OCI-LY1 (cell line): ENCODE measurements at regions not wholly inside any gene's neighbourhood (a gene's known extent, or its start where the extent isn't known, plus 50 kb on each side); places are given as distances from the start of the nearest gene placed in this dataset.

Experiments
- H2AFZ ChIP-seq: fragments of 200-600 bp; sonication (generic), shearing (Covaris generic); 2 replicates; pipeline ENCODE4 v1.6.0; 2014; ENCODE audit warnings: antibody characterized with exemption, mild to moderate bottlenecking, low read length
- H3F3A ChIP-seq: fragments of 200-600 bp; sonication (generic), shearing (Covaris generic); 2 replicates; pipeline ENCODE4 v1.6.0; 2014; ENCODE audit warnings: mild to moderate bottlenecking, antibody characterized with exemption, low read length, moderate library complexity; ENCODE audit not compliant: insufficient read depth
- H3K27ac ChIP-seq: fragments of 200-600 bp; sonication (generic); 2 replicates; pipeline ENCODE4 v1.5.1; 2014; ENCODE audit warnings: low read length, mixed run types, mild to moderate bottlenecking, low read depth; ENCODE audit not compliant: poor library complexity, severe bottlenecking
- H3K27me3 ChIP-seq: fragments of 200-600 bp; sonication (generic); 2 replicates; pipeline ENCODE4 v1.6.0; 2014; ENCODE audit warnings: antibody characterized with exemption, mild to moderate bottlenecking, low read length, moderate library complexity; ENCODE audit not compliant: insufficient read depth
- H3K36me3 ChIP-seq: fragments of 200-600 bp; sonication (generic); 2 replicates; pipeline ENCODE4 v1.6.1; 2014; ENCODE audit warnings: mild to moderate bottlenecking, antibody characterized with exemption, low read length, moderate library complexity, mixed read lengths; ENCODE audit not compliant: insufficient read depth
- H3K4me1 ChIP-seq: fragments of 200-600 bp; sonication (generic); 2 replicates; pipeline ENCODE4 v1.5.1; 2014; ENCODE audit warnings: mild to moderate bottlenecking, low read length, moderate library complexity; ENCODE audit not compliant: insufficient read depth, severe bottlenecking
- H3K4me2 ChIP-seq: fragments of 200-600 bp; sonication (generic), shearing (Covaris generic); 2 replicates; pipeline ENCODE4 v1.6.1; 2014; ENCODE audit warnings: low read length
- H3K4me3 ChIP-seq: fragments of 200-600 bp; sonication (generic); 2 replicates; pipeline ENCODE4 v1.5.1; 2014; ENCODE audit warnings: low read length, low read depth, mild to moderate bottlenecking, mixed read lengths; ENCODE audit not compliant: poor library complexity, severe bottlenecking
- H3K79me2 ChIP-seq: fragments of 200-600 bp; shearing (Covaris generic); 2 replicates; pipeline ENCODE4 v1.6.1; 2016; ENCODE audit warnings: mixed run types, low read length, mixed read lengths; ENCODE audit not compliant: insufficient read depth
- H3K9ac ChIP-seq: fragments of 200-600 bp; sonication (generic), shearing (Covaris generic); 2 replicates; pipeline ENCODE4 v1.6.1; 2014; ENCODE audit warnings: mild to moderate bottlenecking, low read length, mixed read lengths
- H3K9me2 ChIP-seq: fragments of 200-600 bp; sonication (generic), shearing (Covaris generic); 2 replicates; pipeline ENCODE4 v1.6.1; 2014; ENCODE audit warnings: low read depth, mild to moderate bottlenecking, low read length, mixed read lengths
- H3K9me3 ChIP-seq: fragments of 200-600 bp; shearing (Covaris generic); 2 replicates; pipeline ENCODE4 v1.6.1; 2014; ENCODE audit warnings: low read length, mixed read lengths
- H4K20me1 ChIP-seq: fragments of 200-600 bp; sonication (generic), shearing (Covaris generic); 2 replicates; pipeline ENCODE4 v1.6.0; 2016; ENCODE audit warnings: mild to moderate bottlenecking, low read length; ENCODE audit not compliant: insufficient read depth
- EZH2 ChIP-seq: fragments of 200-600 bp; sonication (generic), shearing (Covaris generic); IDR thresholded peaks from 2 replicates; pipeline ENCODE4 v1.8.0; 2017; ENCODE audit warnings: borderline replicate concordance, mixed run types, mild to moderate bottlenecking, antibody characterized with exemption, low read length, moderate library complexity, mixed read lengths
- TF ChIP-seq, protein P1 (sequence below): fragments of 200-600 bp; sonication (generic), shearing (Covaris generic); IDR thresholded peaks from 2 replicates; pipeline ENCODE4 v1.5.1; 2017; ENCODE audit warnings: mild to moderate bottlenecking, antibody characterized with exemption, low read length, moderate library complexity, mixed read lengths

- Histone ChIP-seq H3K79me2 (no peaks in the 10 kb centered on the region), H3K4me1 (no peaks in the 10 kb centered on the region), H3K4me2 (no peak overlapping the region), H3K27me3 (no peaks in the 10 kb centered on the region), H3K27ac (no peak overlapping the region), H4K20me1 (no peaks in the 10 kb centered on the region), H3K9ac (no peak overlapping the region), H3K9me2 (no peaks in the 10 kb centered on the region), H3K4me3 (no peak overlapping the region), H2AFZ (no peak overlapping the region), H3K36me3 (no peaks in the 10 kb centered on the region), H3K9me3 (no peaks in the 10 kb centered on the region), H3F3A (no peaks in the 10 kb centered on the region)
- TF ChIP-seq EZH2: no peak
Observed at GRCh38 chr3:186466391-186466974, 77.7 kb downstream of the CRYGS start.

DNA sequence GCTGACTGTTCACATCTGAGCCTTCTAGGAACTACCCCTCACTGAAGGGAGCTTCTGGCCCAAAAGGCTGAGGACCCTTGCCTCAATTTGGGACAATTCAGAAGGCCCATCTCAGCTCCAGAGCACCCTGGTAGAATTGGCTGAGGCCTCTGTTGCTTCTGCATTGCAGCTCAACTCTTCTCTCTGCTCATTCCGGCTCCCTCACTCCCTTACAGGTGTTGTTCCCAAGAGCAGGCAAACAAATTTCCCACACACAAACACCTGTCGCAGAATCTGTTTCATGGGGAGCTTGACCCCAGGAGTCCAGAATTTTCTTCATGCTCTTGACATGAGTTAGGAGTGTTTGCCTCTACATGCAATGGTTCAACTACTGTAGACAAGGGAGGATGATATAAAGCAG lies 78.7 kb downstream of the CRYGS start:
- H3K79me2 ChIP-seq: no peaks in the 10 kb centered on the region
- H3K4me3 ChIP-seq: no peak overlapping the region
- H3K9me3 ChIP-seq: no peaks in the 10 kb centered on the region
- H3K4me2 ChIP-seq: no peak overlapping the region
- no peaks in the 10 kb centered on the region for H3K4me1 ChIP-seq
- no peak overlapping the region for H2AFZ ChIP-seq
- H3F3A ChIP-seq: no peaks in the 10 kb centered on the region
- no peak overlapping the region for H3K9ac ChIP-seq
- TF ChIP-seq, protein P1, sequence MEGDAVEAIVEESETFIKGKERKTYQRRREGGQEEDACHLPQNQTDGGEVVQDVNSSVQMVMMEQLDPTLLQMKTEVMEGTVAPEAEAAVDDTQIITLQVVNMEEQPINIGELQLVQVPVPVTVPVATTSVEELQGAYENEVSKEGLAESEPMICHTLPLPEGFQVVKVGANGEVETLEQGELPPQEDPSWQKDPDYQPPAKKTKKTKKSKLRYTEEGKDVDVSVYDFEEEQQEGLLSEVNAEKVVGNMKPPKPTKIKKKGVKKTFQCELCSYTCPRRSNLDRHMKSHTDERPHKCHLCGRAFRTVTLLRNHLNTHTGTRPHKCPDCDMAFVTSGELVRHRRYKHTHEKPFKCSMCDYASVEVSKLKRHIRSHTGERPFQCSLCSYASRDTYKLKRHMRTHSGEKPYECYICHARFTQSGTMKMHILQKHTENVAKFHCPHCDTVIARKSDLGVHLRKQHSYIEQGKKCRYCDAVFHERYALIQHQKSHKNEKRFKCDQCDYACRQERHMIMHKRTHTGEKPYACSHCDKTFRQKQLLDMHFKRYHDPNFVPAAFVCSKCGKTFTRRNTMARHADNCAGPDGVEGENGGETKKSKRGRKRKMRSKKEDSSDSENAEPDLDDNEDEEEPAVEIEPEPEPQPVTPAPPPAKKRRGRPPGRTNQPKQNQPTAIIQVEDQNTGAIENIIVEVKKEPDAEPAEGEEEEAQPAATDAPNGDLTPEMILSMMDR: no peak
- TF ChIP-seq EZH2: no peak
- no peak overlapping the region for H3K27ac ChIP-seq
- no peaks in the 10 kb centered on the region for H3K36me3 ChIP-seq
- no peaks in the 10 kb centered on the region for H3K27me3 ChIP-seq
- no peaks in the 10 kb centered on the region for H3K9me2 ChIP-seq
- no peaks in the 10 kb centered on the region for H4K20me1 ChIP-seq

DNA sequence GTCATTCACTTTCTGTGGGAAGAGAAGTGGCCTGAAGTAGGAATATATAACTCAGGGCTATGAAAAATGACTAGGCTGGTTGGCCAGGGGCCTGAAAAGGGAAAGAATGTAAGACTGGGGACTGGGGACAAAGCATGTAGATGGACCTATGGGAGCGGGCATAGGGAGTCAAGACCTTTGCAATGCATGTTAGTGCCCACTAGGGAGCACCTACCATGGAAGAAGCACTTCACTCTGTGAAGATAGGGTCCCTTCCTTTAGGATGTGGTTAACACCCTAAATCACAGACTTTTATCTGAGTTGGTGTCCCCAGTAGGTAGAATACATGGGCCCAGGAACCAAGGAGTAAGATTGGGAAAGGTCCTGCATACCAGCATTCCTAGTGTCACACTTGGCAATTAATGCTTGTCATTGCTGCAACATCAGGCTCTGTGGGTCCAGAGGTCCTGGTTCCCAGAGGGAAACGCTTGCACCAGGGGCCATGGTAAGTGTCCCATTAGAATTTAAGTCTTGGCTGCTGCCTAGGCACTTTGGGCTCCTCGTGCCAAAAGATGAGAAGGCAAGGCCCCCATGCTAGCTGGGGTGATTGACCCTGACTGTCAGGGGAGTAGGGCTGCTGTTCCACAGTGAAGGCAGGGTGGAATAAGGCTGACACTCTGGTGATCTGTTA lies 79.6 kb downstream of the CRYGS start:
- no peak overlapping the region for H2AFZ ChIP-seq
- H3K27ac ChIP-seq: no peak overlapping the region
- H3K4me2 ChIP-seq: no peak overlapping the region
- no peak overlapping the region for H3K9ac ChIP-seq
- H3K36me3 ChIP-seq: no peaks in the 10 kb centered on the region
- no peaks in the 10 kb centered on the region for H4K20me1 ChIP-seq
- H3K4me3 ChIP-seq: no peak overlapping the region
- no peaks in the 10 kb centered on the region for H3K79me2 ChIP-seq
- H3K9me3 ChIP-seq: no peaks in the 10 kb centered on the region
- H3F3A ChIP-seq: no peaks in the 10 kb centered on the region
- no peak for TF ChIP-seq EZH2
- TF ChIP-seq, protein P1: peak; percentile 73
- 0 out of 2 replicates have a peak, but pooled peaks cover 7% of the 10 kb centered on the region for H3K27me3 ChIP-seq
- H3K4me1 ChIP-seq: no peaks in the 10 kb centered on the region
- no peaks in the 10 kb centered on the region for H3K9me2 ChIP-seq
